Type B pancreatic cell (in vitro differentiated cells): ENCODE measurements at regions not wholly inside any gene's neighbourhood (a gene's known extent, or its start where the extent isn't known, plus 50 kb on each side); places are given as distances from the start of the nearest gene placed in this dataset.

Experiments used
- DNase-seq: peaks from one replicate; pipeline ENCODE4 v3.0.0; 2021; ENCODE audit warnings: mixed read lengths; ENCODE audit not compliant: unreplicated experiment; ENCODE audit errors: extremely low spot score
- H3K27ac Mint-ChIP-seq: 2 replicates; pipeline ENCODE4 v1.8.0; 2021; ENCODE audit warnings: mild to moderate bottlenecking, mixed read lengths
- H3K27me3 Mint-ChIP-seq: 2 replicates; pipeline ENCODE4 v1.8.0; 2021; ENCODE audit warnings: mixed read lengths
- H3K36me3 Mint-ChIP-seq: 2 replicates; pipeline ENCODE4 v1.8.0; 2021; ENCODE audit warnings: mixed read lengths
- H3K4me1 Mint-ChIP-seq: one replicate; pipeline ENCODE4 v1.8.0; 2021; ENCODE audit warnings: mixed read lengths; ENCODE audit not compliant: unreplicated experiment
- H3K4me3 Mint-ChIP-seq: 2 replicates; pipeline ENCODE4 v1.8.0; 2021; ENCODE audit warnings: mild to moderate bottlenecking, mixed read lengths
- H3K9me3 Mint-ChIP-seq: 2 replicates; pipeline ENCODE4 v1.8.0; 2021; ENCODE audit warnings: mixed read lengths
- CTCF ChIP-seq: fragments of 200-600 bp; sonication (generic); conservative IDR thresholded peaks from 2 replicates; pipeline ENCODE4 v1.5.0; 2021; ENCODE audit warnings: antibody characterized with exemption, mild to moderate bottlenecking

- peaks cover 40% of the 10 kb centered on the region for H3K4me1 Mint-ChIP-seq
- H3K27me3 Mint-ChIP-seq: peaks cover 6% of the 10 kb centered on the region
- no peak for DNase-seq
- H3K36me3 Mint-ChIP-seq: no peaks in the 10 kb centered on the region
- no peak for TF ChIP-seq CTCF
- H3K4me3 Mint-ChIP-seq: peak overlapping the region; percentile 68
- H3K9me3 Mint-ChIP-seq: peaks cover 2% of the 10 kb centered on the region
- H3K27ac Mint-ChIP-seq: peak overlapping the region; percentile 75
Observed at GRCh38 chr19:28290963-28291657, 921.8 kb downstream of the UQCRFS1 start.

GRCh38 chr19:28289295-28290063, 923.5 kb downstream of the UQCRFS1 start:
- peaks cover 40% of the 10 kb centered on the region for H3K4me1 Mint-ChIP-seq
- H3K27ac Mint-ChIP-seq: peak overlapping the region; percentile 72

DNA sequence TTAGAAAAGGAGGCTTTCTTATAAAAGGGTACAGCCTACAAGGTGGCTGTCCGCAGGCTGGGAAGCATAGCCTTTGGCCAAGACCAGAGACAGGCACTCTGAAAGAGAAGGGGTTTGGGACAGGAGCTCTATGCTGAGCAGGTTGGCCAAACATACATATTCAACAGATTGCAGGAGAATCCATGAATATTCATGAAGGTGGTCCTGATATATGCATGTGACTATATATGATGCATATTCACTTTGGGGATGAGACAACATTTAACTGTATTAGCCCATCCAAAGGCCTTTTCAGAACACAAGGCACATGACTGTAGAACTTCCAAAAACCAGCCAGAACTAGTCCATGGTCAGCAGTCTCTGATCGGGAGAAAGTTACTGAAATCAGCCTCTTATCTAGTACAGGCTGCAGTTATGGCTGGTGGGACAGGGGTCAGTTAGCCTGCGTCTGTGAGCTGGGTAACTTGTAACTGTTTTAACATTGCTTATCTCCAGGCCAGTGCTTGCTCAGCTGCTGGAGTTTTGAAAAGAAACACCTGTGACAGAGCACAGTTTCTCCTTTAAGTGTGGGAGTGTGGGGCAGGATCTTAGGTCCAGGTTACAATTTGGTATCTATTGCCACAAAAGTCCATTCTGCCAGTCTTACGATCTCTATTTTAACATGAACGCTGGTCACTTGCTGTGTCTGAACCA, 924.2 kb downstream of the UQCRFS1 start:
- H3K4me1 Mint-ChIP-seq: peaks cover 40% of the 10 kb centered on the region
- H3K9me3 Mint-ChIP-seq: peaks cover 8% of the 10 kb centered on the region
- TF ChIP-seq CTCF: no peak
- peaks cover 3% of the 10 kb centered on the region for H3K36me3 Mint-ChIP-seq
- H3K27me3 Mint-ChIP-seq: peaks cover 20% of the 10 kb centered on the region
- peak overlapping the region; percentile 72 for H3K27ac Mint-ChIP-seq
- peak overlapping the region; percentile 69 for H3K4me3 Mint-ChIP-seq
- DNase-seq: no peak

More at GRCh38 chr19:28289295-28290063, 923.5 kb downstream of the UQCRFS1 start:
- Mint-ChIP-seq H3K9me3 (peaks cover 8% of the 10 kb centered on the region), H3K27me3 (peaks cover 15% of the 10 kb centered on the region), H3K4me3 (peak overlapping the region; percentile 69), H3K36me3 (peaks cover 3% of the 10 kb centered on the region)
- TF ChIP-seq CTCF: no peak
- DNase-seq: no peak

DNA sequence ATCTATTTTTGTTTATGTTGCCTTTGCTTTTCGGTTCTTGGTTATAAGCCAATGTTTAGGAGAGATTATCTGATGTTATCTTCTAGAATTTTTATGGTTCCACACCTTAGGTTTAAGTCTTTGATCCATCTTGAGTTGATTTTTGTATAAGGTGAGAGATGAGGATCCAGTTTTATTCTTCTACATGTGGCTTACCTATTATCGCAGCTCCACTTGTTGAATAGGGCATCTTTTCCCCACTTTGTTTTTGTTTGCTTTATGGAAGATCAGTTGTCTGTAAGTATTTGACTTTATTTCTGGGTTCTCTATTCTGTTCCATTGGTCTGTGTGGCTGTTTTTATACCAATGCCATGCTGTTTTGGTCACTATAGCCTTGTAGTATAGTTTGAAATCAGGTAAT, 927.0 kb downstream of the UQCRFS1 start:
- H3K36me3 Mint-ChIP-seq: peaks cover 3% of the 10 kb centered on the region
- H3K4me3 Mint-ChIP-seq: no peak overlapping the region
- peaks cover 36% of the 10 kb centered on the region for H3K27me3 Mint-ChIP-seq
- H3K9me3 Mint-ChIP-seq: peaks cover 8% of the 10 kb centered on the region
- H3K27ac Mint-ChIP-seq: no peak overlapping the region
- peaks cover 19% of the 10 kb centered on the region for H3K4me1 Mint-ChIP-seq
- no peak for DNase-seq
- no peak for TF ChIP-seq CTCF

DNA sequence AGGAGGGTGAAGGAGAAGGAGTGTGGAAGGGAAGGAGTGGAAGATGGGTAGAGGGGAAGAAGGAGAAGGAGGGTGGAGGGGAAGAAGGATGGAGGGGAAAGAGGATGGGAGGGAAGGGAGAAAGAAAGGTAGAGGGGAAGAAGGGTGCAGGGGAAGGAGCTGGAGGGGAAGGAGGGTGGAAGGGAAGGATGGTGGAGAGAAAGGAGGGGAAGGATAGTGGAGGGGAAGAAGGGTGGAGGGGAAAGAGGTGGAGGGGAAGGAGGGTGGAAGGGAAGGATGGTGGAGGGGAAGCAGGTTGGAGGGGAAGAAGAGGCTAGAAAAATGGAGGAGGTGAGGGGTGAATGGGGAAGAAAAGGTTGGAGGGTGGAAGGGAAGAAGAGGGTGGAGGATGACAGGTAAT, 927.9 kb downstream of the UQCRFS1 start:
- TF ChIP-seq CTCF: no peak
- Mint-ChIP-seq H3K9me3 (peaks cover 8% of the 10 kb centered on the region), H3K4me3 (no peak overlapping the region), H3K36me3 (peaks cover 3% of the 10 kb centered on the region), H3K27ac (no peak overlapping the region), H3K4me1 (peaks cover 15% of the 10 kb centered on the region), H3K27me3 (peaks cover 40% of the 10 kb centered on the region)
- DNase-seq: no peak
